SK-N-MC (cell line): ENCODE measurements at regions not wholly inside any gene's neighbourhood (a gene's known extent, or its start where the extent isn't known, plus 50 kb on each side); places are given as distances from the start of the nearest gene placed in this dataset.

Experiments used
- DNase-seq: peaks from one replicate; pipeline ENCODE4 v3.0.0-alpha.2; 2011; ENCODE audit warnings: low read depth, low spot score
- H3K27ac ChIP-seq: fragments of 200-600 bp; sonication (generic); 2 replicates; pipeline ENCODE4 v1.5.1; 2016; ENCODE audit warnings: mixed run types
- H3K36me3 ChIP-seq: fragments of 200-600 bp; sonication (generic); 2 replicates; pipeline ENCODE4 v1.6.1; 2017; ENCODE audit warnings: antibody characterized with exemption, low read length, mixed read lengths; ENCODE audit not compliant: insufficient read depth
- H3K4me3 ChIP-seq: fragments of 200-600 bp; sonication (generic); 2 replicates; pipeline ENCODE4 v1.5.1; 2016
- H3K9ac ChIP-seq: fragments of 200-600 bp; sonication (generic); 2 replicates; pipeline ENCODE4 v1.8.0; 2017; ENCODE audit warnings: mixed run types, mixed read lengths; ENCODE audit not compliant: insufficient read length
- H3K9me3 ChIP-seq: fragments of 200-600 bp; sonication (generic); 2 replicates; pipeline ENCODE4 v1.6.1; 2017; ENCODE audit warnings: low read depth, mild to moderate bottlenecking, antibody characterized with exemption, low read length, moderate library complexity, mixed read lengths
- EZH2 ChIP-seq: fragments of 200-600 bp; sonication (generic); IDR thresholded peaks from one replicate; pipeline ENCODE4 v1.6.1; 2017; ENCODE audit warnings: antibody characterized with exemption
- FOXP2 ChIP-seq: optimal IDR thresholded peaks from 2 replicates; pipeline ENCODE3; 2011; ENCODE audit warnings: mild to moderate bottlenecking, moderate library complexity; ENCODE audit not compliant: insufficient read depth; ENCODE audit errors: extremely low read length, control extremely low read depth
- POLR2AphosphoS5 ChIP-seq: IDR thresholded peaks from 2 replicates; pipeline ENCODE4 v1.6.1; 2012; ENCODE audit warnings: mild to moderate bottlenecking, low read depth, low read length, borderline replicate concordance

GRCh38 chr14:47899685-47900084 is 224.3 kb upstream of the MDGA2 start:
- no peak for DNase-seq
- TF ChIP-seq POLR2AphosphoS5 (no peak), FOXP2 (no peak), EZH2 (no peak)
- Histone ChIP-seq H3K36me3 (no peaks in the 10 kb centered on the region), H3K4me3 (no peak overlapping the region), H3K9ac (no peak overlapping the region), H3K27ac (no peak overlapping the region), H3K9me3 (no peaks in the 10 kb centered on the region)

GRCh38 chr14:47874350-47874749 is 198.9 kb upstream of the MDGA2 start:
- TF ChIP-seq FOXP2 (no peak), EZH2 (no peak), POLR2AphosphoS5 (no peak)
- Histone ChIP-seq H3K9ac (no peak overlapping the region), H3K27ac (no peak overlapping the region)

GRCh38 chr14:47872588-47872987 is 197.2 kb upstream of the MDGA2 start:
- no peak for TF ChIP-seq EZH2
- no peak for DNase-seq
- H3K27ac ChIP-seq: no peak overlapping the region

More at GRCh38 chr14:47874350-47874749, 198.9 kb upstream of the MDGA2 start:
- Histone ChIP-seq H3K4me3 (no peak overlapping the region), H3K36me3 (no peaks in the 10 kb centered on the region), H3K9me3 (no peaks in the 10 kb centered on the region)
- no peak for DNase-seq

GRCh38 chr14:47863441-47863840 is 188.0 kb upstream of the MDGA2 start:
- Histone ChIP-seq H3K27ac (no peak overlapping the region), H3K4me3 (no peak overlapping the region), H3K36me3 (no peaks in the 10 kb centered on the region), H3K9ac (no peak overlapping the region), H3K9me3 (no peaks in the 10 kb centered on the region)
- no peak for TF ChIP-seq POLR2AphosphoS5
- no peak for TF ChIP-seq FOXP2
- no peak for TF ChIP-seq EZH2
- DNase-seq: no peak

More at GRCh38 chr14:47872588-47872987, 197.2 kb upstream of the MDGA2 start:
- Histone ChIP-seq H3K36me3 (no peaks in the 10 kb centered on the region), H3K9me3 (no peaks in the 10 kb centered on the region), H3K9ac (no peak overlapping the region), H3K4me3 (no peak overlapping the region)

GRCh38 chr14:47857646-47858045 is 182.2 kb upstream of the MDGA2 start:
- TF ChIP-seq EZH2 (no peak), POLR2AphosphoS5 (no peak), FOXP2 (no peak)
- H3K9me3 ChIP-seq: no peaks in the 10 kb centered on the region
- no peak overlapping the region for H3K4me3 ChIP-seq
- H3K36me3 ChIP-seq: no peaks in the 10 kb centered on the region
- DNase-seq: no peak
- H3K27ac ChIP-seq: no peak overlapping the region
- no peak overlapping the region for H3K9ac ChIP-seq

- TF ChIP-seq POLR2AphosphoS5: no peak
- no peak for TF ChIP-seq EZH2
- TF ChIP-seq FOXP2: no peak
- Histone ChIP-seq H3K27ac (no peak overlapping the region), H3K9ac (no peak overlapping the region), H3K36me3 (no peaks in the 10 kb centered on the region), H3K9me3 (no peaks in the 10 kb centered on the region), H3K4me3 (no peak overlapping the region)
- no peak for DNase-seq
These were observed 176.9 kb upstream of the MDGA2 start for GRCh38 chr14:47852278-47852677.

- no peaks in the 10 kb centered on the region for H3K36me3 ChIP-seq
- no peaks in the 10 kb centered on the region for H3K9me3 ChIP-seq
- TF ChIP-seq POLR2AphosphoS5 (no peak), EZH2 (no peak), FOXP2 (no peak)
- no peak overlapping the region for H3K27ac ChIP-seq
- no peak overlapping the region for H3K4me3 ChIP-seq
- DNase-seq: no peak
- H3K9ac ChIP-seq: no peak overlapping the region
These were observed 170.6 kb upstream of the MDGA2 start for GRCh38 chr14:47846008-47846407.

GRCh38 chr14:47843236-47843635 is 167.8 kb upstream of the MDGA2 start:
- DNase-seq: no peak
- H3K9ac ChIP-seq: no peak overlapping the region
- H3K36me3 ChIP-seq: no peaks in the 10 kb centered on the region
- H3K9me3 ChIP-seq: no peaks in the 10 kb centered on the region
- no peak overlapping the region for H3K4me3 ChIP-seq
- H3K27ac ChIP-seq: no peak overlapping the region
- TF ChIP-seq EZH2: no peak
- TF ChIP-seq FOXP2: no peak
- TF ChIP-seq POLR2AphosphoS5: no peak

GRCh38 chr14:47833011-47833410 is 157.6 kb upstream of the MDGA2 start:
- Histone ChIP-seq H3K36me3 (no peaks in the 10 kb centered on the region), H3K9me3 (no peaks in the 10 kb centered on the region), H3K27ac (no peak overlapping the region), H3K9ac (no peak overlapping the region), H3K4me3 (no peak overlapping the region)
- no peak for DNase-seq
- TF ChIP-seq FOXP2 (no peak), EZH2 (no peak), POLR2AphosphoS5 (no peak)

GRCh38 chr14:47826809-47827208 is 151.4 kb upstream of the MDGA2 start:
- Histone ChIP-seq H3K9me3 (no peaks in the 10 kb centered on the region), H3K36me3 (no peaks in the 10 kb centered on the region), H3K9ac (no peak overlapping the region), H3K4me3 (no peak overlapping the region), H3K27ac (no peak overlapping the region)
- no peak for TF ChIP-seq POLR2AphosphoS5
- DNase-seq: no peak
